GM06990 (cell line): ENCODE measurements at regions not wholly inside any gene's neighbourhood (a gene's known extent, or its start where the extent isn't known, plus 50 kb on each side); places are given as distances from the start of the nearest gene placed in this dataset.

Experiments
- DNase-seq: peaks from one replicate; pipeline ENCODE4 v3.0.0-alpha.2; 2011; ENCODE audit not compliant: insufficient read length; ENCODE audit errors: extremely low read depth
- H3K27me3 ChIP-seq: replicated peaks from 2 replicates; pipeline ENCODE4 v1.6.0; 2011; ENCODE audit warnings: low read length; ENCODE audit not compliant: control insufficient read depth, insufficient read depth
- H3K36me3 ChIP-seq: 2 replicates; pipeline ENCODE4 v1.5.1; 2011; ENCODE audit warnings: low read length; ENCODE audit not compliant: control insufficient read depth, insufficient read depth
- H3K4me3 ChIP-seq: replicated peaks from 2 replicates; pipeline ENCODE4 v1.5.1; 2011; ENCODE audit warnings: low read depth, mild to moderate bottlenecking, control low read depth, low read length
- TF ChIP-seq, protein P1 (sequence below): IDR thresholded peaks from 2 replicates; pipeline ENCODE4 v1.5.1; 2011; ENCODE audit warnings: low read length, control low read depth, mild to moderate bottlenecking, inconsistent platforms; ENCODE audit not compliant: insufficient read depth, poor library complexity, severe bottlenecking

DNA sequence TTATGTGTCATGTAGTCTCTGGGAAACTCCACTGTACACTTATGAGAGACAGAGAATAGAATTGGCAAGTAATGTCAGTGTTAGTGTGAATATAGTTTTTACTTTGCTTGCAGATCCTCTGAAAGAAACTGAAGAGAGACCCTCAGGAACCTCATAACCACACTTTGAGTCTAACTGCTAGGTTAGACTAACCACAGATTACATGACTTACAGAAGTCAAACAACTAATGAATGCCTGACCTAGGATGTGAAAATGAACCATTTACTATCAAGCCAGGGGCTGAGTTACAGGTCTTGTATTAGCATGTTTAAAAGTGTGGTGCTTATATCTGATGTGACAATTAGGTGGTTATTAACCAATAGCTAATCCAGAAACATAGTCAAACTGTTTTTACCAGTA, 280.4 kb upstream of the LRATD1 start:
- H3K27me3 ChIP-seq: no peaks in the 10 kb centered on the region
- no peak overlapping the region for H3K4me3 ChIP-seq
- H3K36me3 ChIP-seq: no peaks in the 10 kb centered on the region
- TF ChIP-seq, protein P1, sequence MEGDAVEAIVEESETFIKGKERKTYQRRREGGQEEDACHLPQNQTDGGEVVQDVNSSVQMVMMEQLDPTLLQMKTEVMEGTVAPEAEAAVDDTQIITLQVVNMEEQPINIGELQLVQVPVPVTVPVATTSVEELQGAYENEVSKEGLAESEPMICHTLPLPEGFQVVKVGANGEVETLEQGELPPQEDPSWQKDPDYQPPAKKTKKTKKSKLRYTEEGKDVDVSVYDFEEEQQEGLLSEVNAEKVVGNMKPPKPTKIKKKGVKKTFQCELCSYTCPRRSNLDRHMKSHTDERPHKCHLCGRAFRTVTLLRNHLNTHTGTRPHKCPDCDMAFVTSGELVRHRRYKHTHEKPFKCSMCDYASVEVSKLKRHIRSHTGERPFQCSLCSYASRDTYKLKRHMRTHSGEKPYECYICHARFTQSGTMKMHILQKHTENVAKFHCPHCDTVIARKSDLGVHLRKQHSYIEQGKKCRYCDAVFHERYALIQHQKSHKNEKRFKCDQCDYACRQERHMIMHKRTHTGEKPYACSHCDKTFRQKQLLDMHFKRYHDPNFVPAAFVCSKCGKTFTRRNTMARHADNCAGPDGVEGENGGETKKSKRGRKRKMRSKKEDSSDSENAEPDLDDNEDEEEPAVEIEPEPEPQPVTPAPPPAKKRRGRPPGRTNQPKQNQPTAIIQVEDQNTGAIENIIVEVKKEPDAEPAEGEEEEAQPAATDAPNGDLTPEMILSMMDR: no peak
- DNase-seq: peak; percentile 8

DNA sequence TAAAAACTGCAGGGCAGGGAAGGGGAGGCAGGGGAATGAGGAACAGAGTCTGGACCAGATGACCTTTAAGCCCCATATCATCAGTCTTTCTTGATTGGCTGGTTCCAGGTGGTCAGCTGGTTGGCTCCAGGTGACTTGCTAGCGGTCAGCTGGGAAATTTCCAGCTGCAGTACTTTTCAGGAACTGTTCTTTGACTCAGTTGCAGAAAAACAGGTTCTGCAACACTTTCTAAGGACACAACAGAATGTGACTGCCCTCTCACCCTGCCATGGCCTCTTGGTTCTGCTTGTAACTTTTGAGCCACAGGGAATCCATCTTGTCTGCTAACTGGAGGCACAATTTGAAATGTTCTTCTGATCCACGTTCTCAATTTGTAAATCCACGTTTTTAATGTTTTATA, 278.3 kb upstream of the LRATD1 start:
- TF ChIP-seq, protein P1: no peak
- DNase-seq: no peak
- no peaks in the 10 kb centered on the region for H3K36me3 ChIP-seq
- H3K27me3 ChIP-seq: no peaks in the 10 kb centered on the region
- H3K4me3 ChIP-seq: no peak overlapping the region

DNA sequence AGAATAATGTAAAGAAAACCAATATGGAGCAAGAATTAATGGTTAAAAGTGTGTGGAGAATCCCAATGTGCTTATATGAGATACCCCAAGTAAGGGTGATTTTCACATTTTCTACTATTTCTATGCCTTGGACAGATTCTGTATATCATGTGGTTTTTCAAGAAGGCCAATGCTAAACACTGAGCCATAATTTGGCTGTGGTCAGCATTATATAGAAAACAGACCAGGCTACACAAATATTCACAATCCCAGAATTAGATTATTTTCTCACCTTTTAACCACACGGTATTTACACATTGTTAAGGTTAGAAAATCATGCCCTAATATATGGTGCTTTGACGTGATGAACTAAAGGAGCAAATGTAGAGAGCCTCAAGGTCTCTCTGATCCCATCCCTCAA, 277.4 kb upstream of the LRATD1 start:
- DNase-seq: no peak
- no peaks in the 10 kb centered on the region for H3K27me3 ChIP-seq
- TF ChIP-seq, protein P1: no peak
- no peaks in the 10 kb centered on the region for H3K36me3 ChIP-seq
- no peak overlapping the region for H3K4me3 ChIP-seq

DNA sequence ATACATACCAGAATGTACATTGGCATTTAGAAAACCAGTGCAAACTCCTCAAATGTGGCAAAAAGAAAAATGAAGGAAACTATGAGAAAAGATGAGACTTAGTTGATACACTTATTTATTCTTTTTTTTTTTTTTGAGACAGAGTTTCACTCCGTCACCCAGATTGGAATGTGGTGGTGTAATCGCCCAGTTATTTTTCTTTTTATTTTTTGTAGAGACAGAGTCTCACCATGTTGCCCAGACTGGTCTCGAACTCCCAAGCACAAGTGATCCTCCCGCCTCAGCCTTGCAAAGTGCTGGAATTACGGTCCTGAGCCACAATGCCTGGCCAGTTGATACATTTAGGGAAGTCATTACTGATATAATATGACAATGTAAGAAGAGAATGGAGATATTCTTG, 274.2 kb upstream of the LRATD1 start:
- TF ChIP-seq, protein P1: no peak
- Histone ChIP-seq H3K27me3 (no peaks in the 10 kb centered on the region), H3K36me3 (no peaks in the 10 kb centered on the region), H3K4me3 (no peak overlapping the region)
- no peak for DNase-seq

DNA sequence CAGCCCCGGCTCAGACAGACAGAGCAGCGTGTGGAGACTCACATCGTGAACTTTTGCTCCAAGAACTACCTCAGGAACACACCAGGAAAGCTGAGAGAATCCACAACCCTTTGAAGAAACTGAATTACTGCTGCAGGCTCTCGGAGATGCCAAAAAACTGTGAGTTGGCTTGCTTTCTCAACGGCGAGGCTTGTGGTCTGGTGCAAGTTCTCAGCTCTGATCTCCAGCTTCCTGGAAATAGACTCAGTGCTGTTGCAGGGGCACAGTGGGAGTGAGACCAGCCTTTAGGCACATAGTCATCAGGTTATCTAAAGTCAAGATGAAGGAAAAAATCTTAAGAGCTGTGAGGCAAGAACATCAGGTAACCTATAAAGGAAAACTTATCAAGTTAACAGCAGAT, 273.7 kb upstream of the LRATD1 start:
- H3K27me3 ChIP-seq: no peaks in the 10 kb centered on the region
- H3K4me3 ChIP-seq: no peak overlapping the region
- H3K36me3 ChIP-seq: no peaks in the 10 kb centered on the region
- no peak for DNase-seq
- TF ChIP-seq, protein P1: no peak

DNA sequence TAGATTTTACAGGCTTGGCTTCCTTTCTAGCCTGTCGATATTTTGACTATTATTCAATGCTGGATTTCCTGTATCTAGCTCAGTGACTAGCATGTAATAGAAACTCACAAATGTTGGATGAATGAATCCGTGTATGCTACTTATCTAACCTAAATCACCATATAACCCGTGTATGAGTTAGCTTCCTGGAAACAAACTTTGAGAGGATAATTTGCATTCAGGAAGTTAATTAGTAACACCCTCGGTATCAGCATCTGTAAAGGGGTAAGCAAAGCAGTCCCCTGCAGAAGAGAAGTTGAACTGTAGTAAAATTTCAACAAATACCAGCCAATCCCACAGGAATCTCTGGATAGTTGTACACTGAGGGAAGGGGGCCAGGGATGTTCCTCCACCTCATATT, 269.4 kb upstream of the LRATD1 start:
- TF ChIP-seq, protein P1: no peak
- no peaks in the 10 kb centered on the region for H3K36me3 ChIP-seq
- DNase-seq: no peak

More for the DNA sequence above, 269.4 kb upstream of the LRATD1 start:
- no peak overlapping the region for H3K4me3 ChIP-seq
- H3K27me3 ChIP-seq: no peaks in the 10 kb centered on the region
